ENCODE measurements at regions not wholly inside any gene's neighbourhood (a gene's known extent, or its start where the extent isn't known, plus 50 kb on each side); places are given as distances from the start of the nearest gene placed in this dataset.
A peak's percentile ranks its signal among the peaks of the same experiment; 100 is the strongest.
"Not testable (repeated sequence)": the region's sequence is repeated elsewhere in the genome, so short reads cannot be mapped to it uniquely, and the experiment has no call there.

DNA sequence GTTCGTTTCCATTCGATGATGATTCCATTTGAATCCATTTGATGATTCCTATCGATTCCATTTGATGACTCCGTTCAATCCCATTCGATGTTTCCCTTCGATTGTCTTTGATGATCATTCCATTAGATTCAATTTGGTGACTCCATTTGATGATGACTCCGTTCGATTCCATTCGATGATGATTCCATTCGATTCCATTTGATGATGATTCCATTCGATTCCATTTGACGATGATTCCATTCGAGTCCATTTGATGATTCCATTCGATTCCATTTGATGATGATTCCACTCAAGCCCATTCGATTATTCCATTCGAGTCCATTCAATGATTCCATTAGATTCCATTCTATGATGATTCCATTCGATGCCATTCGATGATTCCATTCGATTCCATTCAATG lies 2730.6 kb downstream of the RPIA start:
- H3K4me1 ChIP-seq (ENCODE audit: control insufficient read depth in 1 of 2, low read depth in 2 of 2); H3K27me3 ChIP-seq (replicated peaks; ENCODE audit: insufficient read depth); H3K27ac ChIP-seq; ATAC-seq (ENCODE audit: insufficient number of reproducible peaks, low FRiP score, low read depth); H3K4me3 ChIP-seq; DNase-seq (ENCODE audit: low spot score); H3K36me3 ChIP-seq: not testable (repeated sequence)
- H3K9me3 ChIP-seq, result peaks cover 11% of the 10 kb centered on the region

DNA sequence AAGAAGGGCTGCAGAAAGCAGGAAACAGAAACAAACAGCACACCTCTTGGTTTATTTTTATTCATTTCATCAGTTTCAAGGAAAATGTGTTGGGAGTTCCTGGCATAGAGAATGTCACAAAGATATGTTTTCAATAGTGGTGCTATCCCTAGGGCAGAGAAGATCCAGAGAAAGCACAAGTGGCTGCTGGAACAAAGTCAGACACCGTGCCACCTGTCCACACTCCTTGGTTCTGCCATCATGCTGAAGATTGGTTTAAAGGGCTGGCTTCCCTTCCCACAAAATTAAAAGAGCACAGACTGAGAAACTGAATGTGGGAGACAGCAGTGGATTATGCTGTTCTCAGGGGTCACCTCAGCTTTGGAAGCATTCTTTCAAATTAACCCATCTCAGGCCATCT lies 2735.7 kb downstream of the RPIA start:
- H3K4me3 ChIP-seq; H3K4me1 ChIP-seq (ENCODE audit: control insufficient read depth in 1 of 2, low read depth in 2 of 2); DNase-seq (ENCODE audit: low spot score); H3K9me3 ChIP-seq; H3K36me3 ChIP-seq; H3K27me3 ChIP-seq (replicated peaks; ENCODE audit: insufficient read depth); ATAC-seq (ENCODE audit: insufficient number of reproducible peaks, low FRiP score, low read depth); H3K27ac ChIP-seq: not testable (repeated sequence)

GRCh38 chr2:91441932-91442245 lies 2750.4 kb downstream of the RPIA start:
- not testable (repeated sequence) for ATAC-seq (ENCODE audit: insufficient number of reproducible peaks, low FRiP score, low read depth); DNase-seq (ENCODE audit: low spot score); H3K9me3 ChIP-seq; H3K27ac ChIP-seq; H3K36me3 ChIP-seq
- peak overlapping the region; percentile 74 for H3K4me3 ChIP-seq
- peaks cover 13 to 14% of the 10 kb centered on the region in 2 donors for H3K4me1 ChIP-seq (ENCODE audit: control insufficient read depth in 1 of 2, low read depth in 2 of 2)
- H3K27me3 ChIP-seq (replicated peaks; ENCODE audit: insufficient read depth), result peaks cover 17% of the 10 kb centered on the region

- no peak for DNase-seq (ENCODE audit: low spot score)
- H3K9me3 ChIP-seq, result no peaks in the 10 kb centered on the region
- H3K36me3 ChIP-seq, result no peaks in the 10 kb centered on the region
- ATAC-seq (ENCODE audit: insufficient number of reproducible peaks, low FRiP score, low read depth), result no peak
- peaks cover 17% of the 10 kb centered on the region for H3K27me3 ChIP-seq (replicated peaks; ENCODE audit: insufficient read depth)
- peak overlapping the region; percentile 74 for H3K4me3 ChIP-seq
- H3K4me1 ChIP-seq (ENCODE audit: control insufficient read depth in 1 of 2, low read depth in 2 of 2), result peaks cover 13 to 14% of the 10 kb centered on the region in 2 donors
- H3K27ac ChIP-seq, result no peak overlapping the region
- TF ChIP-seq CTCF (IDR thresholded peaks at IDR 0.05), result no peak
Measured at GRCh38 chr2:91442246-91442905, 2750.9 kb downstream of the RPIA start.

DNA sequence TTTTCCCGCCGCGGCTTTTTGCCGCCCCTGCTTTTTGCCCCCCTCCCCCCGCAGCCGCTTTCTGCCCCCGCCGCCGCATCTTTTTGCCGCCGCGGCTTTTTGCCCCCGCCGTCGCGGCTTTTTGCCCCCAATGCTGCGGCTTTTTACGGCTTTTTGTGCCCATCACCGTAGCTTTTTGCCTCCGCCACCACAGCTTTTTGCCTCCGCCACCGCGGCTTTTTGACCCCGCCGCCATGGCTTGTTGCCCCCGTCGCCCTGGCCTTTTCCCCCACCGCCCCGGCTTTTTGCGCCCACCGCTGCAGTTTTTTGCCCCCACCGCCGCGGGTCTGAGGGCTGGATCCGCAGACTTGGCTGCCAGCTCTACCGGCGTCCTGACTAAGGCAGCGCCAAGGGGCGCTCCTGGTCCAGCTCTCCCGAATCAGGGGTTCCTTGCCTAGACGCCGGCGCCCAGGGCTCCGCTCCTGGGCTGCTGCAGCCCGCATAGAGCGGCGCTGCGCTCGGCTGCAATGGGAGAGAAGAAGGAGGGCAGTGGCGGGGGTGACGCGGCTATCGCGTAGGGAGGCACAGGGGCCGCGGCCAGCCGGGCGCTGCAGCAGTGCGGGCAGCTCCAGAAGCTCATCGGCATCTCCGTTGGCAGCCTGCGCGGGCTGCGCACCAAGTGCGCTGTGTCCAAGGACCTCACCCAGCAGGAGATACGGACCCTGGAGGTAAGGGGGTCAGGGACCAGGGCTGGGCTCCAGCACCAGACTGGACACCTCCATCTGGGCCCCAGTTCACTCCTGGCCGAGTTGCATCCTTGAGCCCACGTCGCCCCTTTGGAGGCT lies 2751.6 kb downstream of the RPIA start:
- Histone ChIP-seq H3K4me1 (ENCODE audit: control insufficient read depth in 1 of 2, low read depth in 2 of 2) (peaks cover 13 to 14% of the 10 kb centered on the region in 2 donors), H3K27me3 (replicated peaks; ENCODE audit: insufficient read depth) (peaks cover 17% of the 10 kb centered on the region), H3K4me3 (peak overlapping the region; percentile 74)
- not testable (repeated sequence) for H3K9me3 ChIP-seq; ATAC-seq (ENCODE audit: insufficient number of reproducible peaks, low FRiP score, low read depth); H3K36me3 ChIP-seq; H3K27ac ChIP-seq; DNase-seq (ENCODE audit: low spot score)

DNA sequence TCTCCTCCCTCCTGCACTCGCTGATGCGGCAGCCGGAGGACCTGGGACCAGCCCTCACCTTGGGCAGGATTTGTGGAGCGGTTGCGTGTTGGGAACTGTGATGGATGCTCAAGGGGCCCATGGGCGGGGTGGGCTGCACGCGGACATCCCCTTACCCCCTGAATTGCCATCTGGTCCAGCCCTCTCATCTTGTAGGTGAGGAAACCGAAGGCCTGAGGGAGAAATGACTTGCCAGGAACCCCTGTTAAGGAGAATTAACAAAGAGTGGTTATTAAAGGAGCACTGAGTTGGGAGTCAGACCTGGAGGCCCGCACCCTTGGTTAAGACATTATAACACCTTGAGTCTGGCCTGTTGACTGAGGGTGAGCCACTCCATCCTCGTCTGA lies 2752.2 kb downstream of the RPIA start:
- H3K9me3 ChIP-seq; H3K27ac ChIP-seq; DNase-seq (ENCODE audit: low spot score); H3K4me3 ChIP-seq; ATAC-seq (ENCODE audit: insufficient number of reproducible peaks, low FRiP score, low read depth); H3K36me3 ChIP-seq: not testable (repeated sequence)
- Histone ChIP-seq H3K27me3 (replicated peaks; ENCODE audit: insufficient read depth) (peaks cover 17% of the 10 kb centered on the region), H3K4me1 (ENCODE audit: control insufficient read depth in 1 of 2, low read depth in 2 of 2) (peaks cover 13 to 14% of the 10 kb centered on the region in 2 donors)

GRCh38 chr2:91445705-91446104 lies 2754.2 kb downstream of the RPIA start:
- H3K9me3 ChIP-seq; H3K27ac ChIP-seq; DNase-seq (ENCODE audit: low spot score); H3K36me3 ChIP-seq; ATAC-seq (ENCODE audit: insufficient number of reproducible peaks, low FRiP score, low read depth); H3K4me3 ChIP-seq: not testable (repeated sequence)
- peaks cover 17% of the 10 kb centered on the region for H3K27me3 ChIP-seq (replicated peaks; ENCODE audit: insufficient read depth)
- peaks cover 13 to 14% of the 10 kb centered on the region in 2 donors for H3K4me1 ChIP-seq (ENCODE audit: control insufficient read depth in 1 of 2, low read depth in 2 of 2)

DNA sequence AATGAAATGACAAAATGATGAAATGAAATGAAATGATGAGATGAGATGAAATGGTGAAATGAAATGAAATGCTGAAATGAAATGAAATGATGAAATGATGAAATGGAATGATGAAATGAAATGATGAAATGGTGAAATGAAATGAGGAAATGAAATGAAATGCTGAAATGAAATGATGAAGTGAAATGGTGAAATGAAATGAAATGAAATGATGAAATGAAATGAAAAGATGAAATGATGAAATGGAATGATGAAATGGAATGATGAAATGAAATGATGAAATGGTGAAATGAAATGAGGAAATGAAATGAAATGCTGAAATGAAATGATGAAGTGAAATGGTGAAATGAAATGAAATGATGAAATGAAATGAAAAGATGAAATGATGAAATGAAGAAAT lies 2755.0 kb downstream of the RPIA start:
- not testable (repeated sequence) for H3K27ac ChIP-seq; DNase-seq (ENCODE audit: low spot score); ATAC-seq (ENCODE audit: insufficient number of reproducible peaks, low FRiP score, low read depth); H3K9me3 ChIP-seq; H3K36me3 ChIP-seq; H3K4me3 ChIP-seq
- H3K4me1 ChIP-seq (ENCODE audit: control insufficient read depth in 1 of 2, low read depth in 2 of 2), result peaks cover 13 to 14% of the 10 kb centered on the region in 2 donors
- H3K27me3 ChIP-seq (replicated peaks; ENCODE audit: insufficient read depth), result peaks cover 17% of the 10 kb centered on the region

- Histone ChIP-seq H3K27me3 (replicated peaks; ENCODE audit: insufficient read depth) (peaks cover 15% of the 10 kb centered on the region), H3K4me1 (ENCODE audit: control insufficient read depth in 1 of 2, low read depth in 2 of 2) (peaks cover 11 to 12% of the 10 kb centered on the region in 2 donors)
- H3K4me3 ChIP-seq; H3K36me3 ChIP-seq; H3K9me3 ChIP-seq; H3K27ac ChIP-seq; DNase-seq (ENCODE audit: low spot score); ATAC-seq (ENCODE audit: insufficient number of reproducible peaks, low FRiP score, low read depth): not testable (repeated sequence)
Measured at GRCh38 chr2:91446915-91447314, 2755.4 kb downstream of the RPIA start.

GRCh38 chr2:91447508-91447907 lies 2756.0 kb downstream of the RPIA start:
- ATAC-seq (ENCODE audit: insufficient number of reproducible peaks, low FRiP score, low read depth), result not testable (repeated sequence)

DNA sequence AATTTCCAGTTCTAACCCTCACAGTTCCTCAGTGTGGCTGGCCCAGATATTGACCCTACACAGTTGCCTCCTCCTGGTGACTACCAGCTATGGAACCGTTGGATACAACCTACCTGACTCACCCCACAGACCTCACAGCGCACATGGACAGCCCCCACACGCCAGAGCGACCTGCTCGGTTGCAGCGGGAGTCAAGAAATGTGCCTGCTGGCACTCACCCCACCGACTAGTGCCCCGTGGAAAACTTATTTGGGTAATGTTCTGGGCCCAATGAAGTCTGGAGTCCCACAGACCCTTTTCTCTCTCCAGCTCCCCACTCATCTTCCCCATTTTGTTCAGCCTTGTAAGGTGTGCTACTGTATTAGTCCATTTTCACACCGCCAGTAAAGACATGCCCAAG lies 2770.8 kb downstream of the RPIA start:
- ATAC-seq (ENCODE audit: insufficient number of reproducible peaks, low FRiP score, low read depth); H3K27ac ChIP-seq; H3K27me3 ChIP-seq (replicated peaks; ENCODE audit: insufficient read depth); DNase-seq (ENCODE audit: low spot score); H3K4me3 ChIP-seq; H3K4me1 ChIP-seq (ENCODE audit: control insufficient read depth in 1 of 2, low read depth in 2 of 2); H3K36me3 ChIP-seq; H3K9me3 ChIP-seq: not testable (repeated sequence)

More at GRCh38 chr2:91447508-91447907, 2756.0 kb downstream of the RPIA start:
- H3K4me1 ChIP-seq (ENCODE audit: control insufficient read depth in 1 of 2, low read depth in 2 of 2); DNase-seq (ENCODE audit: low spot score); H3K9me3 ChIP-seq; H3K36me3 ChIP-seq; H3K27ac ChIP-seq; H3K27me3 ChIP-seq (replicated peaks; ENCODE audit: insufficient read depth); H3K4me3 ChIP-seq: not testable (repeated sequence)
